Choroid plexus epithelial cell (primary cell): ENCODE measurements at regions not wholly inside any gene's neighbourhood (a gene's known extent, or its start where the extent isn't known, plus 50 kb on each side); places are given as distances from the start of the nearest gene placed in this dataset.

Source experiments
- DNase-seq: peaks from one replicate; pipeline ENCODE4 v3.0.0-alpha.2; 2010; ENCODE audit warnings: low read depth
- H3K4me3 ChIP-seq: 2 replicates; pipeline ENCODE4 v1.5.1; 2011; ENCODE audit warnings: low read depth, mild to moderate bottlenecking, control low read depth, low read length, moderate library complexity
- TF ChIP-seq, protein P1 (sequence below): conservative IDR thresholded peaks from 2 replicates; pipeline ENCODE4 v1.5.1; 2011; ENCODE audit warnings: low read depth, mild to moderate bottlenecking, control low read depth, inconsistent platforms, low read length, moderate library complexity

DNA sequence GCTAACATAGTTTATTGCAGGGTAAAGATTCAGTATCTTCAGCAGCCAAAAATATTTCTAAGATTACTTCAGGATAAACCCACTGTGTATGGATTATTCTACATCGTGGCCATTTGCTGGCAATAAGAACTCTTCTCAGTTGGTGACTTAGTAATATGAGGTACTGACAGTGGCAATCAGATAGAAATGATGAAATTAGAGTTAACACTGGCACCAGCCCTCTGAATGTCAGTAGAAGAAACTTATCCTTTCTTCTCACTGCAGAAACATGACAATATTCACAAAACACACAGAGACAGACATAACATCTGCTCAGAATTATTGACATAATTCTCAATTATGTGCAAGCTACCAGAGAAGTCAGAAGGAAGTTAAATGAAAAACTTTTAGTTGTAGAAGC is 246.3 kb upstream of the COL3A1 start:
- TF ChIP-seq, protein P1, sequence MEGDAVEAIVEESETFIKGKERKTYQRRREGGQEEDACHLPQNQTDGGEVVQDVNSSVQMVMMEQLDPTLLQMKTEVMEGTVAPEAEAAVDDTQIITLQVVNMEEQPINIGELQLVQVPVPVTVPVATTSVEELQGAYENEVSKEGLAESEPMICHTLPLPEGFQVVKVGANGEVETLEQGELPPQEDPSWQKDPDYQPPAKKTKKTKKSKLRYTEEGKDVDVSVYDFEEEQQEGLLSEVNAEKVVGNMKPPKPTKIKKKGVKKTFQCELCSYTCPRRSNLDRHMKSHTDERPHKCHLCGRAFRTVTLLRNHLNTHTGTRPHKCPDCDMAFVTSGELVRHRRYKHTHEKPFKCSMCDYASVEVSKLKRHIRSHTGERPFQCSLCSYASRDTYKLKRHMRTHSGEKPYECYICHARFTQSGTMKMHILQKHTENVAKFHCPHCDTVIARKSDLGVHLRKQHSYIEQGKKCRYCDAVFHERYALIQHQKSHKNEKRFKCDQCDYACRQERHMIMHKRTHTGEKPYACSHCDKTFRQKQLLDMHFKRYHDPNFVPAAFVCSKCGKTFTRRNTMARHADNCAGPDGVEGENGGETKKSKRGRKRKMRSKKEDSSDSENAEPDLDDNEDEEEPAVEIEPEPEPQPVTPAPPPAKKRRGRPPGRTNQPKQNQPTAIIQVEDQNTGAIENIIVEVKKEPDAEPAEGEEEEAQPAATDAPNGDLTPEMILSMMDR = no peak
- no peak overlapping the region for H3K4me3 ChIP-seq
- DNase-seq = no peak

GRCh38 chr2:188734691-188735090 is 239.5 kb upstream of the COL3A1 start:
- no peak for DNase-seq
- H3K4me3 ChIP-seq = no peak overlapping the region
- TF ChIP-seq, protein P1 = no peak

DNA sequence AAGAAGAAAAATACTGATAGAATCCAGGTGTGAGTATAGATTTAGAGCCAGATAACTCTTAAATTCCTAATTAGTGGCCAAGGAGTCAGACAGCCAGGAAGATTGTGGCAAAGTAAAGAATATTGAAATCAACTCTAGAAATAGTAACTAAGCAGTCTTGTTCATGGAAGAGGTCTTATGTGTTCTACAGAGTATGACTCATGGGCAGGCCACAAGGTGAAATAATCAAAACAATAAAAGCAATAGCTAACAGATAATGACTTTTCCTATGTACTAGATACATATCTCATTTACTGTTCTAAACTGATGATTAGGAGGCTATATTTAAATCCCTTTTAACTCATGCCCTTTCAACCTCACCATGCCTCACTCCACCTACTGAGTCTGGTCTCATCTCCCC is 227.4 kb upstream of the COL3A1 start:
- peak; percentile 71 for DNase-seq
- H3K4me3 ChIP-seq = no peak overlapping the region
- TF ChIP-seq, protein P1 = no peak

- H3K4me3 ChIP-seq = no peak overlapping the region
- no peak for DNase-seq
- TF ChIP-seq, protein P1 = no peak
Measured at GRCh38 chr2:188751816-188752215, 222.4 kb upstream of the COL3A1 start.

GRCh38 chr2:188752311-188752710 is 221.9 kb upstream of the COL3A1 start:
- DNase-seq = no peak
- TF ChIP-seq, protein P1 = no peak
- H3K4me3 ChIP-seq = no peak overlapping the region

DNA sequence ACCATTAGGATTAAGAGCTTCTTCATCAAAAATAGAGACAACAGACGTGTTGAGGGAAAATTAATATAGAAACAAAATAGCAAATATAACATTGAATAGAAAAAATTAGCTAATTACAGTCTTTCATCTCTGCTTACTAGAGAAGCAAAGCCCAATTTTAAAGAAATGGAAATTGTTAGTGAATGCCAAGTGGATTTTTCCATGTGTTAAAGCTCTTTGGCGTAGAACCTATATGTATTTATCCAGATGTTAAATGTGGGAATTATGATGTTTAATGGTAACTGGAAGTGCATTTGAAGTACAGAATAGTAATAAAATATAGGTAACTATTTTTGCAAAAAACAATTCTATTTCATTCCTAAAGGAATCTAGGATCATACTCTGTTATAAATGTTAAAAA is 212.0 kb upstream of the COL3A1 start:
- no peak for DNase-seq
- TF ChIP-seq, protein P1 = no peak
- no peak overlapping the region for H3K4me3 ChIP-seq

- DNase-seq = peak; percentile 73
- no peak overlapping the region for H3K4me3 ChIP-seq
- TF ChIP-seq, protein P1 = peak; percentile 66
Measured at GRCh38 chr2:188765522-188766470, 208.4 kb upstream of the COL3A1 start.
